ENCODE measurements at regions not wholly inside any gene's neighbourhood (a gene's known extent, or its start where the extent isn't known, plus 50 kb on each side); places are given as distances from the start of the nearest gene placed in this dataset.
"Not testable (repeated sequence)": the region's sequence is repeated elsewhere in the genome, so short reads cannot be mapped to it uniquely, and the experiment has no call there.

GRCh38 chr5:98333921-98334320 lies 439.5 kb upstream of the RGMB start:
- ChIA-PET CTCF (no interaction called here), POLR2A (no interaction called here)
- DNase-seq (ENCODE audit: extremely low spot score) = no peak
- TF ChIP-seq CTBP1 (IDR thresholded peaks at IDR 0.05; ENCODE audit: borderline replicate concordance) = no peak
- no peak for TF ChIP-seq LEF1 (IDR thresholded peaks at IDR 0.05; ENCODE audit: borderline replicate concordance)
- no peak for TF ChIP-seq L3MBTL2 (conservative IDR thresholded peaks at IDR 0.05)
- no peak for TF ChIP-seq ELF4 (IDR thresholded peaks at IDR 0.05)
- no peak for TF ChIP-seq PKNOX1 (IDR thresholded peaks at IDR 0.05)
- TF ChIP-seq TARDBP (IDR thresholded peaks at IDR 0.05) = no peak
- TF ChIP-seq SUZ12 (IDR thresholded peaks at IDR 0.05) = no peak
- no peak for TF ChIP-seq FOXK2 (IDR thresholded peaks at IDR 0.05)

- POLR2A ChIA-PET = no interaction called here
- TF ChIP-seq TARDBP (IDR thresholded peaks at IDR 0.05) = no peak
- no peak for TF ChIP-seq FOXM1 (IDR thresholded peaks at IDR 0.05; ENCODE audit: borderline replicate concordance)
- CTCF ChIA-PET = no interaction called here
- no peak for DNase-seq (ENCODE audit: extremely low spot score)
Measured at GRCh38 chr5:98334946-98335345, 438.5 kb upstream of the RGMB start.

GRCh38 chr5:98339141-98339848 lies 434.2 kb upstream of the RGMB start:
- ChIA-PET POLR2A (no interaction called here), CTCF (no interaction called here)
- no peak for TF ChIP-seq ZNF384 (IDR thresholded peaks at IDR 0.05)
- TF ChIP-seq FOXM1 (IDR thresholded peaks at IDR 0.05; ENCODE audit: borderline replicate concordance) = no peak
- no peak for TF ChIP-seq ELF4 (IDR thresholded peaks at IDR 0.05)
- no peak for TF ChIP-seq PKNOX1 (IDR thresholded peaks at IDR 0.05)
- TF ChIP-seq CTBP1 (IDR thresholded peaks at IDR 0.05; ENCODE audit: borderline replicate concordance) = no peak
- TF ChIP-seq HDGF (IDR thresholded peaks at IDR 0.05; ENCODE audit: borderline replicate concordance) = no peak
- no peak for TF ChIP-seq FOXA1 (IDR thresholded peaks at IDR 0.05)
- no peak for TF ChIP-seq ARNT (IDR thresholded peaks at IDR 0.05)
- no peak for TF ChIP-seq L3MBTL2 (conservative IDR thresholded peaks at IDR 0.05)
- no peak for TF ChIP-seq TARDBP (IDR thresholded peaks at IDR 0.05)
- no peak for TF ChIP-seq SP1 (IDR thresholded peaks at IDR 0.05)
- no peak for TF ChIP-seq NFRKB (IDR thresholded peaks at IDR 0.05)
- no peak for TF ChIP-seq SUZ12 (IDR thresholded peaks at IDR 0.05)
- no peak for TF ChIP-seq BHLHE40 (IDR thresholded peaks at IDR 0.05; ENCODE audit: borderline replicate concordance)
- no peak for DNase-seq (ENCODE audit: extremely low spot score)

- POLR2A ChIA-PET = no interaction called here
- no peak for TF ChIP-seq HDGF (IDR thresholded peaks at IDR 0.05; ENCODE audit: borderline replicate concordance)
- CTCF ChIA-PET = no interaction called here
- DNase-seq (ENCODE audit: extremely low spot score) = no peak
Measured at GRCh38 chr5:98341038-98342032, 432.1 kb upstream of the RGMB start.

- DNase-seq (ENCODE audit: extremely low spot score); POLR2A ChIA-PET; CTCF ChIA-PET: not testable (repeated sequence)
Measured at GRCh38 chr5:98342958-98343660, 430.4 kb upstream of the RGMB start.

- ChIA-PET CTCF (no interaction called here), POLR2A (no interaction called here)
- peak; percentile 9 for DNase-seq (ENCODE audit: extremely low spot score)
- TF ChIP-seq FOXM1 (IDR thresholded peaks at IDR 0.05; ENCODE audit: borderline replicate concordance) (no peak), ARNT (IDR thresholded peaks at IDR 0.05) (no peak), FOXK2 (IDR thresholded peaks at IDR 0.05) (no peak), FOXA1 (IDR thresholded peaks at IDR 0.05) (no peak)
Measured at GRCh38 chr5:98349251-98349989, 424.0 kb upstream of the RGMB start.

- POLR2A ChIA-PET = no interaction called here
- CTCF ChIA-PET = no interaction called here
- no peak for DNase-seq (ENCODE audit: extremely low spot score)
- no peak for TF ChIP-seq ZNF384 (IDR thresholded peaks at IDR 0.05)
- TF ChIP-seq SUZ12 (IDR thresholded peaks at IDR 0.05) = no peak
- no peak for TF ChIP-seq FOXK2 (IDR thresholded peaks at IDR 0.05)
- no peak for TF ChIP-seq HDGF (IDR thresholded peaks at IDR 0.05; ENCODE audit: borderline replicate concordance)
Measured at GRCh38 chr5:98349990-98350365, 423.5 kb upstream of the RGMB start.
